ENCODE measurements at regions not wholly inside any gene's neighbourhood (a gene's known extent, or its start where the extent isn't known, plus 50 kb on each side); places are given as distances from the start of the nearest gene placed in this dataset.

DNA sequence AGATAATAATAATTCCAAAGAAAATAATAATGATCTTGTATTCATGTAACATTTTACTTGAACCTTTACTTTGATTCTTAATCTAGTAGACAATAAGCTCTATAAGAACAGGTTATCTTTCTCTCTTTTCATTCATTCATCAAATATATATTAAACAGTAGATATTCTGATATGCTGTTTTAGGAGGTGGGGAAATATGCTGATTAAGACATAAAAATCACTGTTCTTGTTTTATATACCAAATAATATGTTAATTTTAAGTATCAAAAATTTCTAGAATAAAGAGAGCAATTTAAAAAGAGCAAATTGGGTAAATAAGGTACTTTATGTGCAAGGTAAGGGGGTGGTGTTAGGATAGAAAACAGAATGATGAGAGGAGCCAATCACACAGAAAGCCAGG lies 401.9 kb downstream of the PDHA2 start:
- Histone ChIP-seq H3K27ac (ENCODE audit: control insufficient read depth, insufficient read depth) (no peak overlapping the region), H3K9me3 (replicated peaks; ENCODE audit: control insufficient read depth, insufficient read depth, low read length) (no peaks in the 10 kb centered on the region), H2AFZ (ENCODE audit: control insufficient read depth, low read depth, low read length) (no peak overlapping the region), H3K4me2 (ENCODE audit: control insufficient read depth, insufficient read depth) (no peak overlapping the region), H3K9ac (ENCODE audit: control insufficient read depth, insufficient read depth, low read length) (no peak overlapping the region), H3K79me2 (ENCODE audit: control insufficient read depth, insufficient read depth, low read length) (no peaks in the 10 kb centered on the region), H3K4me1 (ENCODE audit: control insufficient read depth, insufficient read depth, low read length) (no peaks in the 10 kb centered on the region), H4K20me1 (ENCODE audit: control insufficient read depth, insufficient read depth) (no peaks in the 10 kb centered on the region), H3K36me3 (ENCODE audit: control insufficient read depth in 2 of 2, insufficient read depth in 2 of 2, low read length in 1 of 2) (no peaks in the 10 kb centered on the region), H3K4me3 (no peak overlapping the region), H3K27me3 (replicated peaks in 1 of 2; ENCODE audit: control insufficient read depth in 2 of 2, insufficient read depth in 2 of 2, low read length in 1 of 2) (no peaks in the 10 kb centered on the region)
- ATAC-seq (no peak), FAIRE-seq (no peak), DNase-seq (ENCODE audit: low read depth, low spot score) (no peak)
- ChIA-PET CTCF (no interaction called here), SMC1A (ENCODE audit: uncharacterized antibody, unreplicated experiment) (no interaction called here), RAD21 (ENCODE audit: unreplicated experiment) (no interaction called here), POLR2A (no interaction called here)
- no peak for TF ChIP-seq CHD2 (IDR thresholded peaks at IDR 0.05; ENCODE audit: borderline replicate concordance, low read depth, low read length)
- no peak for TF ChIP-seq TCF7 (IDR thresholded peaks at IDR 0.05; ENCODE audit: borderline replicate concordance)
- no TSS peak for BruUV-seq (replicated peaks)
- intact Hi-C loops (cut with micrococcal nuclease; ENCODE audit: unreplicated experiment) (no loop called here), in situ Hi-C loops (cut with MboI) (no loop called here)

DNA sequence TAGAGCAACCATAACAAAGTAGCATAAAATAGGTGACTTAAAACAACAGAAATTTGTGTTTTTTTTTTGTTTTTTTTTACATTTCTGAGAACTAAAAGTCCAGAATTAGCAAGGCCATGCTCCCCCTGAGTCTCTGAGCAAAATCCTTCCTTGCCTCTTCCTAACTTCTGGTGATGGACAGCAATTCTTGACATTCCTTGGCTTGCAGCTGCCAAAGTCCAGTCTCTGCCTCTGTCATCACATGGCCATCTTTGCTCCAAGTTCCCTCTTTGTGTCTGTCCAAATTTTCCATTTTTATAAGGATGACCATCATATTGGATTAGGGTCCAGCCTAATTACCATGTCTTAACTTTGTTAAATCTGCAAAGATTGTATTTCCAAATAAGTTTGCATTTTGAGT lies 407.2 kb downstream of the PDHA2 start:
- H3K27me3 ChIP-seq (replicated peaks in 1 of 2; ENCODE audit: control insufficient read depth in 2 of 2, insufficient read depth in 2 of 2, low read length in 1 of 2) = no peaks in the 10 kb centered on the region
- no peak for DNase-seq (ENCODE audit: low read depth, low spot score)
- ChIA-PET POLR2A (no interaction called here), SMC1A (ENCODE audit: uncharacterized antibody, unreplicated experiment) (no interaction called here), CTCF (no interaction called here), RAD21 (ENCODE audit: unreplicated experiment) (no interaction called here)
- in situ Hi-C loops (cut with MboI) (no loop called here), intact Hi-C loops (cut with micrococcal nuclease; ENCODE audit: unreplicated experiment) (no loop called here)
- no peak overlapping the region for H3K4me3 ChIP-seq
- H3K79me2 ChIP-seq (ENCODE audit: control insufficient read depth, insufficient read depth, low read length) = no peaks in the 10 kb centered on the region
- H4K20me1 ChIP-seq (ENCODE audit: control insufficient read depth, insufficient read depth) = no peaks in the 10 kb centered on the region
- BruUV-seq (replicated peaks) = no TSS peak
- TF ChIP-seq, protein P1, sequence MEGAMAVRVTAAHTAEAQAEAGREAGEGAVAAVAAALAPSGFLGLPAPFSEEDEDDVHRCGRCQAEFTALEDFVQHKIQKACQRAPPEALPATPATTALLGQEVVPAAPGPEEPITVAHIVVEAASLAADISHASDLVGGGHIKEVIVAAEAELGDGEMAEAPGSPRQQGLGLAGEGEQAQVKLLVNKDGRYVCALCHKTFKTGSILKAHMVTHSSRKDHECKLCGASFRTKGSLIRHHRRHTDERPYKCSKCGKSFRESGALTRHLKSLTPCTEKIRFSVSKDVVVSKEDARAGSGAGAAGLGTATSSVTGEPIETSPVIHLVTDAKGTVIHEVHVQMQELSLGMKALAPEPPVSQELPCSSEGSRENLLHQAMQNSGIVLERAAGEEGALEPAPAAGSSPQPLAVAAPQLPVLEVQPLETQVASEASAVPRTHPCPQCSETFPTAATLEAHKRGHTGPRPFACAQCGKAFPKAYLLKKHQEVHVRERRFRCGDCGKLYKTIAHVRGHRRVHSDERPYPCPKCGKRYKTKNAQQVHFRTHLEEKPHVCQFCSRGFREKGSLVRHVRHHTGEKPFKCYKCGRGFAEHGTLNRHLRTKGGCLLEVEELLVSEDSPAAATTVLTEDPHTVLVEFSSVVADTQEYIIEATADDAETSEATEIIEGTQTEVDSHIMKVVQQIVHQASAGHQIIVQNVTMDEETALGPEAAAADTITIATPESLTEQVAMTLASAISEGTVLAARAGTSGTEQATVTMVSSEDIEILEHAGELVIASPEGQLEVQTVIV (IDR thresholded peaks at IDR 0.05; ENCODE audit: borderline replicate concordance, partially characterized antibody) = no peak
- TF ChIP-seq TARDBP (IDR thresholded peaks at IDR 0.05; ENCODE audit: borderline replicate concordance) (no peak), EP300 (IDR thresholded peaks at IDR 0.05; ENCODE audit: borderline replicate concordance in 1 of 2, control insufficient read depth in 1 of 2, low read depth in 2 of 2, low read length in 2 of 2) (no peak), SMARCA5 (IDR thresholded peaks at IDR 0.05) (no peak), EED (IDR thresholded peaks at IDR 0.05; ENCODE audit: low read depth) (no peak)
- TF ChIP-seq, protein P2, sequence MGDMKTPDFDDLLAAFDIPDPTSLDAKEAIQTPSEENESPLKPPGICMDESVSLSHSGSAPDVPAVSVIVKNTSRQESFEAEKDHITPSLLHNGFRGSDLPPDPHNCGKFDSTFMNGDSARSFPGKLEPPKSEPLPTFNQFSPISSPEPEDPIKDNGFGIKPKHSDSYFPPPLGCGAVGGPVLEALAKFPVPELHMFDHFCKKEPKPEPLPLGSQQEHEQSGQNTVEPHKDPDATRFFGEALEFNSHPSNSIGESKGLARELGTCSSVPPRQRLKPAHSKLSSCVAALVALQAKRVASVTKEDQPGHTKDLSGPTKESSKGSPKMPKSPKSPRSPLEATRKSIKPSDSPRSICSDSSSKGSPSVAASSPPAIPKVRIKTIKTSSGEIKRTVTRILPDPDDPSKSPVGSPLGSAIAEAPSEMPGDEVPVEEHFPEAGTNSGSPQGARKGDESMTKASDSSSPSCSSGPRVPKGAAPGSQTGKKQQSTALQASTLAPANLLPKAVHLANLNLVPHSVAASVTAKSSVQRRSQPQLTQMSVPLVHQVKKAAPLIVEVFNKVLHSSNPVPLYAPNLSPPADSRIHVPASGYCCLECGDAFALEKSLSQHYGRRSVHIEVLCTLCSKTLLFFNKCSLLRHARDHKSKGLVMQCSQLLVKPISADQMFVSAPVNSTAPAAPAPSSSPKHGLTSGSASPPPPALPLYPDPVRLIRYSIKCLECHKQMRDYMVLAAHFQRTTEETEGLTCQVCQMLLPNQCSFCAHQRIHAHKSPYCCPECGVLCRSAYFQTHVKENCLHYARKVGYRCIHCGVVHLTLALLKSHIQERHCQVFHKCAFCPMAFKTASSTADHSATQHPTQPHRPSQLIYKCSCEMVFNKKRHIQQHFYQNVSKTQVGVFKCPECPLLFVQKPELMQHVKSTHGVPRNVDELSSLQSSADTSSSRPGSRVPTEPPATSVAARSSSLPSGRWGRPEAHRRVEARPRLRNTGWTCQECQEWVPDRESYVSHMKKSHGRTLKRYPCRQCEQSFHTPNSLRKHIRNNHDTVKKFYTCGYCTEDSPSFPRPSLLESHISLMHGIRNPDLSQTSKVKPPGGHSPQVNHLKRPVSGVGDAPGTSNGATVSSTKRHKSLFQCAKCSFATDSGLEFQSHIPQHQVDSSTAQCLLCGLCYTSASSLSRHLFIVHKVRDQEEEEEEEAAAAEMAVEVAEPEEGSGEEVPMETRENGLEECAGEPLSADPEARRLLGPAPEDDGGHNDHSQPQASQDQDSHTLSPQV (IDR thresholded peaks at IDR 0.05) = no peak
- no peak for ATAC-seq
- H3K4me2 ChIP-seq (ENCODE audit: control insufficient read depth, insufficient read depth) = no peak overlapping the region
- no peak for FAIRE-seq
- no peaks in the 10 kb centered on the region for H3K4me1 ChIP-seq (ENCODE audit: control insufficient read depth, insufficient read depth, low read length)
- no peaks in the 10 kb centered on the region for H3K36me3 ChIP-seq (ENCODE audit: control insufficient read depth in 2 of 2, insufficient read depth in 2 of 2, low read length in 1 of 2)
- no peak overlapping the region for H2AFZ ChIP-seq (ENCODE audit: control insufficient read depth, low read depth, low read length)
- H3K9me3 ChIP-seq (replicated peaks; ENCODE audit: control insufficient read depth, insufficient read depth, low read length) = no peaks in the 10 kb centered on the region
- no peak overlapping the region for H3K27ac ChIP-seq (ENCODE audit: control insufficient read depth, insufficient read depth)
- H3K9ac ChIP-seq (ENCODE audit: control insufficient read depth, insufficient read depth, low read length) = no peak overlapping the region

Data from GM12878 (cell line).